KMS-11 (cell line): ENCODE measurements at regions not wholly inside any gene's neighbourhood (a gene's known extent, or its start where the extent isn't known, plus 50 kb on each side); places are given as distances from the start of the nearest gene placed in this dataset.

Experiments
- H2AFZ ChIP-seq: fragments of 200-600 bp; sonication (generic); 2 replicates; pipeline ENCODE4 v1.6.1; 2016; ENCODE audit warnings: antibody characterized with exemption, mixed run types, low read depth
- H3K27ac ChIP-seq: fragments of 200-600 bp; sonication (generic); 2 replicates; pipeline ENCODE4 v1.6.1; 2016; ENCODE audit warnings: mild to moderate bottlenecking, mixed run types
- H3K27me3 ChIP-seq: fragments of 200-600 bp; sonication (generic); 2 replicates; pipeline ENCODE4 v1.6.1; 2017; ENCODE audit warnings: mild to moderate bottlenecking, low read depth, mixed run types, moderate library complexity; ENCODE audit not compliant: insufficient read depth
- H3K36me3 ChIP-seq: fragments of 200-600 bp; sonication (generic); 2 replicates; pipeline ENCODE4 v1.6.1; 2017; ENCODE audit warnings: mild to moderate bottlenecking, mixed run types; ENCODE audit not compliant: insufficient read depth
- H3K4me1 ChIP-seq: fragments of 200-600 bp; sonication (generic); 2 replicates; pipeline ENCODE4 v1.6.1; 2016; ENCODE audit warnings: mild to moderate bottlenecking, low read depth, mixed run types; ENCODE audit not compliant: poor library complexity, severe bottlenecking
- H3K4me2 ChIP-seq: fragments of 200-600 bp; sonication (generic); 2 replicates; pipeline ENCODE4 v1.7.0; 2016; ENCODE audit warnings: mild to moderate bottlenecking, mixed run types
- H3K4me3 ChIP-seq: fragments of 200-600 bp; sonication (generic); IDR thresholded peaks from 2 replicates; pipeline ENCODE4 v1.6.1; 2017; ENCODE audit warnings: low read depth, low read length, mixed read lengths; ENCODE audit not compliant: insufficient read depth
- H3K79me2 ChIP-seq: fragments of 200-600 bp; sonication (generic); 2 replicates; pipeline ENCODE4 v1.6.1; 2016; ENCODE audit warnings: low read depth, mixed run types; ENCODE audit not compliant: insufficient read depth
- H3K9ac ChIP-seq: fragments of 200-600 bp; sonication (generic); 2 replicates; pipeline ENCODE4 v1.6.1; 2016; ENCODE audit warnings: mild to moderate bottlenecking, mixed run types
- H4K20me1 ChIP-seq: fragments of 200-600 bp; sonication (generic); 2 replicates; pipeline ENCODE4 v1.6.1; 2016; ENCODE audit warnings: mild to moderate bottlenecking, mixed run types; ENCODE audit not compliant: insufficient read depth
- TF ChIP-seq, protein P1 (sequence below): fragments of 200-600 bp; sonication (generic); conservative IDR thresholded peaks from 2 replicates; pipeline ENCODE4 v1.6.1; 2017; ENCODE audit warnings: low read depth, mild to moderate bottlenecking, antibody characterized with exemption, low read length, moderate library complexity, mixed read lengths

DNA sequence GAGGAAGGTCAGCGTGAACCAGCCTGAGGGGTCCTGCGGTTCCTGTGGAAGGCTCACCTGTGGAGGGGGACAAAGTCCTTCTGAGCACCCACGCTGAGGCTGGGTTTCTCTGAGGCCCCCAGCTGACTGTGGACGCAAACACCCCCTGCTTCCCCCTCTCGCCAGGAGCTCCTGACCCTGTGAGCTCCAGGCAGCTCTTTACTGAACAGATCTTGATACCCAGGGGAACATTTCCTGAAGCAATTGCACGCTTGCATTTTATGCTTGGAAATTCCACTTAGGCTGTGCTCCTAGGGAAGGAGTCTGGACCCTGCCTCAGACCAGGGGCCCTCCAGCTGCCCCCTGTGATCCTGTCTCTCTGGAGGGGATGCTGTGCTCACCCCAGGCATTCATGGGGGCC lies 454.2 kb upstream of the B3GAT1 start:
- Histone ChIP-seq H3K27me3 (no peaks in the 10 kb centered on the region), H3K79me2 (no peaks in the 10 kb centered on the region), H4K20me1 (no peaks in the 10 kb centered on the region), H2AFZ (no peak overlapping the region), H3K36me3 (no peaks in the 10 kb centered on the region), H3K4me2 (no peak overlapping the region), H3K4me1 (no peaks in the 10 kb centered on the region), H3K27ac (no peak overlapping the region), H3K9ac (no peak overlapping the region), H3K4me3 (no peak overlapping the region)
- TF ChIP-seq, protein P1, sequence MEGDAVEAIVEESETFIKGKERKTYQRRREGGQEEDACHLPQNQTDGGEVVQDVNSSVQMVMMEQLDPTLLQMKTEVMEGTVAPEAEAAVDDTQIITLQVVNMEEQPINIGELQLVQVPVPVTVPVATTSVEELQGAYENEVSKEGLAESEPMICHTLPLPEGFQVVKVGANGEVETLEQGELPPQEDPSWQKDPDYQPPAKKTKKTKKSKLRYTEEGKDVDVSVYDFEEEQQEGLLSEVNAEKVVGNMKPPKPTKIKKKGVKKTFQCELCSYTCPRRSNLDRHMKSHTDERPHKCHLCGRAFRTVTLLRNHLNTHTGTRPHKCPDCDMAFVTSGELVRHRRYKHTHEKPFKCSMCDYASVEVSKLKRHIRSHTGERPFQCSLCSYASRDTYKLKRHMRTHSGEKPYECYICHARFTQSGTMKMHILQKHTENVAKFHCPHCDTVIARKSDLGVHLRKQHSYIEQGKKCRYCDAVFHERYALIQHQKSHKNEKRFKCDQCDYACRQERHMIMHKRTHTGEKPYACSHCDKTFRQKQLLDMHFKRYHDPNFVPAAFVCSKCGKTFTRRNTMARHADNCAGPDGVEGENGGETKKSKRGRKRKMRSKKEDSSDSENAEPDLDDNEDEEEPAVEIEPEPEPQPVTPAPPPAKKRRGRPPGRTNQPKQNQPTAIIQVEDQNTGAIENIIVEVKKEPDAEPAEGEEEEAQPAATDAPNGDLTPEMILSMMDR = no peak

DNA sequence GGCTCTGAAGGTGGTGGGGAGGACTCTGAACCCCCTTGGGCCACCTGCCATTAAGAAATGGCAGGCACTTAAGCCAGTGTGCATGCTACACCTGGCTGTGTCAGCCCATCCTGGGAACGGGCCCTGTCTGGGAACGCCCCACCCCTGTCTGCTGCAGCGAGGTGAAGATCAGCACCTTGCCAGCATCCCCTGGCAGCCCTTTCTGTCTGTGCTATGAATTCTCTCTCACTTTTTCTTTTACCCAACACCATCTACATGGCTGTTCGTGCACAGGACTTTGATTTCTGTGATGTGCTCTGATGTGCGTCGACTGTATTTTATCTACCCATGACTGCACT lies 452.9 kb upstream of the B3GAT1 start:
- H3K4me1 ChIP-seq = no peaks in the 10 kb centered on the region
- H2AFZ ChIP-seq = no peak overlapping the region
- H3K4me2 ChIP-seq = no peak overlapping the region
- H4K20me1 ChIP-seq = no peaks in the 10 kb centered on the region
- H3K27ac ChIP-seq = no peak overlapping the region
- H3K9ac ChIP-seq = no peak overlapping the region
- no peak overlapping the region for H3K4me3 ChIP-seq
- no peaks in the 10 kb centered on the region for H3K36me3 ChIP-seq
- no peaks in the 10 kb centered on the region for H3K27me3 ChIP-seq
- TF ChIP-seq, protein P1 = no peak
- H3K79me2 ChIP-seq = no peaks in the 10 kb centered on the region

DNA sequence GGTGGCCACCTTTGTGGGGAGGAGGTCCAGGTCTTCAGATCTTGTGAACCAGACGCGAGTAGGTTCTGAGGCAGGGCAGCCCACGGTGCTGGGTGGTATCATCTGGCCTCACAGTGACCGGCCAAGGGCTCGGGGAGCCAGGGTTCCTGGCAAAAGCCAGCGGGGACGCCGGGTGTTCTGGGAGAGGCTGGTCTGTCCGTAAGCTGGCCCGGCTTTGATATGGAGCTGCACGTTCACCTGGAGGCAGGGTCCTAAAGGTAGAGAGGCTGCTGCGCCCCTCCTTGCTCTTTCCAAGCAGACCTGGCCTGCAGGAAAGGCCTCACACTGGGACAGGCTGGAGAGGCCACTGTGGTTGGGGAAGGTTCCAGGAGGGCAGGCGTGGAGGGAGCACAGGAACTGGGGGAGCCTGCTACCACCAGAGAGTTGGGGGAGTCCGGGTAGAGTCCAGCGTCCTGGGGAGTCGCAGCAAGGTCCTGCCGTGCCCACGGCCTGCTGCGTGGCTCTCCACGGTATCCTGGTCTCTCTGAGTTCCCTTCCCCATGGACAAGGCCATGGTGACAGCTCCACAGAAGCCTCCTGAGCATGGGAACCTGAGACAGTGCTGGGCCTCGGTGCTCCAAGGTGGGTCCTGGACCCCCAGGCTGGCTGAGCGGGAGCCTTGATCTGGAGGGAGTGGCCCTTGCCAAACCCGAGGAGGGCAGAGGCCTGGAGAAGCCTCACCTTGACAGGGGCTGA lies 452.4 kb upstream of the B3GAT1 start:
- no peaks in the 10 kb centered on the region for H3K27me3 ChIP-seq
- H3K79me2 ChIP-seq = no peaks in the 10 kb centered on the region
- no peak overlapping the region for H3K27ac ChIP-seq
- H4K20me1 ChIP-seq = no peaks in the 10 kb centered on the region
- H3K4me3 ChIP-seq = no peak overlapping the region
- no peak overlapping the region for H3K4me2 ChIP-seq
- no peak overlapping the region for H2AFZ ChIP-seq
- TF ChIP-seq, protein P1 = no peak
- H3K4me1 ChIP-seq = no peaks in the 10 kb centered on the region
- no peaks in the 10 kb centered on the region for H3K36me3 ChIP-seq
- H3K9ac ChIP-seq = no peak overlapping the region

DNA sequence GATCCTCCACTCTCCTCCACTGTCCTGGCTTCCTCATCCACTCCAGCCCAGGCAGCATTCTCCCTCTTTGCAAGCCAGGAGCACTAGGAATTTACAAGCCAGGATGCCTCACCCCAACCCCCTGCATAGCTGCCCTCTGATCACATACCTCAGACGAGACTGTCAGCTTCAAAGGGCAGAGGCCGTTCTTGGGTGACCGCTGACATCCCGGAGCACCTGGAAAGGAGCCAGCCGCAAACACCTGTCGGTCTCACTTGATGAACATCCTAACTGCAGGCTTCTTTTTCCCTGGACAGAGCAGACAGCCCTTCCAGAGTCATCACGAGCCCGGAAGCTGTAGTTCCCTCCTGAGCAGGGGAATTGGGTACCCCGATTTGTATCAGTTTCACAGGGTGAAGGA lies 451.3 kb upstream of the B3GAT1 start:
- Histone ChIP-seq H3K4me3 (no peak overlapping the region), H3K4me1 (no peaks in the 10 kb centered on the region), H3K36me3 (no peaks in the 10 kb centered on the region), H3K27ac (no peak overlapping the region), H3K79me2 (no peaks in the 10 kb centered on the region), H3K27me3 (no peaks in the 10 kb centered on the region), H3K4me2 (no peak overlapping the region), H3K9ac (no peak overlapping the region), H2AFZ (no peak overlapping the region), H4K20me1 (no peaks in the 10 kb centered on the region)
- TF ChIP-seq, protein P1 = no peak
